Panc1 (cell line): ENCODE measurements at regions not wholly inside any gene's neighbourhood (a gene's known extent, or its start where the extent isn't known, plus 50 kb on each side); places are given as distances from the start of the nearest gene placed in this dataset.

ENCODE experiments used
- ATAC-seq: fragments of 200-7000 bp; cut with Tn5 transposase; 2 replicates; pipeline ENCODE4 v1.9.1; 2020; ENCODE audit warnings: mild to moderate bottlenecking, moderate library complexity
- BruUV-seq: library from RNA; stranded (reverse); fragments of 400-500 nt; replicated peaks from 2 replicates; lab custom pipeline; 2021; lab: Mats Ljungman, UMichigan
- CTCF ChIA-PET: fragments of 300-600 bp; sonication (Branson Sonifier 250); formaldehyde crosslinking; loops from one replicate; lab custom pipeline; 2022; ENCODE audit warnings: antibody characterized with exemption; lab: Charles Lee
- POLR2A ChIA-PET: fragments of 300-600 bp; sonication (Branson Sonifier 250); formaldehyde crosslinking; loops from one replicate; lab custom pipeline; 2022; ENCODE audit warnings: antibody characterized with exemption; lab: Charles Lee
- DNase-seq: peaks from one replicate; pipeline ENCODE4 v3.0.0-alpha.2; 2010; ENCODE audit warnings: low read depth, low spot score
- H3K27ac ChIP-seq: 2 replicates; pipeline ENCODE4 v1.5.1; 2011; ENCODE audit warnings: mild to moderate bottlenecking, low read length, inconsistent platforms
- H3K27me3 ChIP-seq: fragments of 200-500 bp; sonication (Bioruptor generic); 2 replicates; pipeline ENCODE4 v1.6.0; 2014; ENCODE audit warnings: low read length, inconsistent platforms; ENCODE audit not compliant: control insufficient read depth, insufficient read depth
- H3K36me3 ChIP-seq: fragments of 200-500 bp; sonication (Bioruptor generic); 2 replicates; pipeline ENCODE4 v1.5.1; 2014; ENCODE audit warnings: inconsistent platforms, mild to moderate bottlenecking, low read length, moderate library complexity; ENCODE audit not compliant: control insufficient read depth, insufficient read depth
- H3K4me1 ChIP-seq: 2 replicates; pipeline ENCODE4 v1.5.1; 2011; ENCODE audit warnings: inconsistent platforms, mild to moderate bottlenecking, low read length, moderate library complexity; ENCODE audit not compliant: control insufficient read depth, insufficient read depth
- H3K4me3 ChIP-seq, 2 experiments: 2 replicates each; pipeline ENCODE4 v1.5.1; 2011 to 2012; ENCODE audit warnings: low read depth in 2 of 2, low read length in 2 of 2, mild to moderate bottlenecking in 2 of 2, inconsistent platforms in 1 of 2, moderate library complexity in 1 of 2
- H3K9me3 ChIP-seq: fragments of 200-500 bp; sonication (Bioruptor generic); 2 replicates; pipeline ENCODE4 v1.5.1; 2014; ENCODE audit warnings: low read depth, mild to moderate bottlenecking, inconsistent platforms, low read length, moderate library complexity; ENCODE audit not compliant: control insufficient read depth, insufficient read depth
- CTCF ChIP-seq: fragments of 450-650 bp; IDR thresholded peaks from 2 replicates; pipeline ENCODE4 v1.5.1; 2017; ENCODE audit warnings: mild to moderate bottlenecking
- POLR2AphosphoS5 ChIP-seq: IDR thresholded peaks from 2 replicates; pipeline ENCODE4 v1.6.1; 2012; ENCODE audit warnings: mild to moderate bottlenecking, low read depth, low read length, moderate library complexity
- SIN3A ChIP-seq: IDR thresholded peaks from 2 replicates; pipeline ENCODE4 v1.6.1; 2012; ENCODE audit warnings: low read depth, mild to moderate bottlenecking, low read length, moderate library complexity, borderline replicate concordance; ENCODE audit not compliant: insufficient read depth
- TCF7L2 ChIP-seq: IDR thresholded peaks from 2 replicates; pipeline ENCODE4 v1.6.1; 2011; ENCODE audit warnings: mild to moderate bottlenecking, low read depth, low read length, inconsistent platforms
- in situ Hi-C: cut with HindIII; loops from 2 replicates; pipeline ENCODE4 v1.10.0; 2016; ENCODE audit warnings: low sequenced_read_pairs, low pct_unique_long_range_greater_than_20kb
- intact Hi-C: fragments of 100-400 bp; cut with micrococcal nuclease; formaldehyde crosslinking; loops from one replicate; pipeline ENCODE4 v1.10.0; 2022; ENCODE audit not compliant: unreplicated experiment
- TF ChIP-seq, protein P1 (sequence below), 2 experiments: IDR thresholded peaks; 2 replicates each; pipeline ENCODE4 v1.6.1; 2011 to 2012; ENCODE audit warnings: low read depth in 2 of 2, control low read depth in 1 of 2, low read length in 1 of 2, mild to moderate bottlenecking in 1 of 2, moderate library complexity in 1 of 2; ENCODE audit not compliant: insufficient read depth in 1 of 2

- POLR2A ChIA-PET = no interaction called here
- BruUV-seq = no TSS peak
- Histone ChIP-seq H3K9me3 (no peaks in the 10 kb centered on the region), H3K27me3 (no peaks in the 10 kb centered on the region), H3K4me1 (no peaks in the 10 kb centered on the region), H3K27ac (no peak overlapping the region), H3K4me3 (no peak overlapping the region), H3K36me3 (no peaks in the 10 kb centered on the region)
- intact Hi-C loops (no loop called here), in situ Hi-C loops (no loop called here)
- CTCF ChIA-PET = no interaction called here
- TF ChIP-seq SIN3A (no peak), TCF7L2 (no peak), CTCF (no peak), POLR2AphosphoS5 (no peak)
- TF ChIP-seq, protein P1, sequence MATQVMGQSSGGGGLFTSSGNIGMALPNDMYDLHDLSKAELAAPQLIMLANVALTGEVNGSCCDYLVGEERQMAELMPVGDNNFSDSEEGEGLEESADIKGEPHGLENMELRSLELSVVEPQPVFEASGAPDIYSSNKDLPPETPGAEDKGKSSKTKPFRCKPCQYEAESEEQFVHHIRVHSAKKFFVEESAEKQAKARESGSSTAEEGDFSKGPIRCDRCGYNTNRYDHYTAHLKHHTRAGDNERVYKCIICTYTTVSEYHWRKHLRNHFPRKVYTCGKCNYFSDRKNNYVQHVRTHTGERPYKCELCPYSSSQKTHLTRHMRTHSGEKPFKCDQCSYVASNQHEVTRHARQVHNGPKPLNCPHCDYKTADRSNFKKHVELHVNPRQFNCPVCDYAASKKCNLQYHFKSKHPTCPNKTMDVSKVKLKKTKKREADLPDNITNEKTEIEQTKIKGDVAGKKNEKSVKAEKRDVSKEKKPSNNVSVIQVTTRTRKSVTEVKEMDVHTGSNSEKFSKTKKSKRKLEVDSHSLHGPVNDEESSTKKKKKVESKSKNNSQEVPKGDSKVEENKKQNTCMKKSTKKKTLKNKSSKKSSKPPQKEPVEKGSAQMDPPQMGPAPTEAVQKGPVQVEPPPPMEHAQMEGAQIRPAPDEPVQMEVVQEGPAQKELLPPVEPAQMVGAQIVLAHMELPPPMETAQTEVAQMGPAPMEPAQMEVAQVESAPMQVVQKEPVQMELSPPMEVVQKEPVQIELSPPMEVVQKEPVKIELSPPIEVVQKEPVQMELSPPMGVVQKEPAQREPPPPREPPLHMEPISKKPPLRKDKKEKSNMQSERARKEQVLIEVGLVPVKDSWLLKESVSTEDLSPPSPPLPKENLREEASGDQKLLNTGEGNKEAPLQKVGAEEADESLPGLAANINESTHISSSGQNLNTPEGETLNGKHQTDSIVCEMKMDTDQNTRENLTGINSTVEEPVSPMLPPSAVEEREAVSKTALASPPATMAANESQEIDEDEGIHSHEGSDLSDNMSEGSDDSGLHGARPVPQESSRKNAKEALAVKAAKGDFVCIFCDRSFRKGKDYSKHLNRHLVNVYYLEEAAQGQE (IDR thresholded peaks at IDR 0.05; ENCODE audit: insufficient read depth in 1 of 2, low read depth in 2 of 2, low read length in 1 of 2) = no peak
- ATAC-seq (no peak), DNase-seq (no peak)
Observed at GRCh38 chr12:114293073-114293472, 112.9 kb downstream of the TBX5 start.

- DNase-seq (no peak), ATAC-seq (no peak)
- ChIA-PET POLR2A (no interaction called here), CTCF (interaction anchor here (0.7 kb wide), 1 partner anchor 51 kb away, joined by 3 read pairs; no protein-coding TSS in a partner anchor)
- no peaks in the 10 kb centered on the region for H3K9me3 ChIP-seq
- peaks cover 1% of the 10 kb centered on the region; the same call in 1 of the 2 replicates for H3K27me3 ChIP-seq
- no peak for TF ChIP-seq POLR2AphosphoS5
- no peak for TF ChIP-seq SIN3A
- TF ChIP-seq, protein P1 (IDR thresholded peaks at IDR 0.05; ENCODE audit: insufficient read depth in 1 of 2, low read depth in 2 of 2, low read length in 1 of 2) = no peak
- no peak for TF ChIP-seq TCF7L2
- TF ChIP-seq CTCF = no peak
- intact Hi-C loops = no loop called here
- in situ Hi-C loops = no loop called here
- no peak overlapping the region for H3K27ac ChIP-seq
- no peak overlapping the region for H3K4me3 ChIP-seq
- no peaks in the 10 kb centered on the region for H3K36me3 ChIP-seq
- no peaks in the 10 kb centered on the region for H3K4me1 ChIP-seq
- no TSS peak for BruUV-seq
Observed at GRCh38 chr12:114291389-114292060, 114.4 kb downstream of the TBX5 start.
